ENCODE measurements at regions not wholly inside any gene's neighbourhood (a gene's known extent, or its start where the extent isn't known, plus 50 kb on each side); places are given as distances from the start of the nearest gene placed in this dataset.

DNA sequence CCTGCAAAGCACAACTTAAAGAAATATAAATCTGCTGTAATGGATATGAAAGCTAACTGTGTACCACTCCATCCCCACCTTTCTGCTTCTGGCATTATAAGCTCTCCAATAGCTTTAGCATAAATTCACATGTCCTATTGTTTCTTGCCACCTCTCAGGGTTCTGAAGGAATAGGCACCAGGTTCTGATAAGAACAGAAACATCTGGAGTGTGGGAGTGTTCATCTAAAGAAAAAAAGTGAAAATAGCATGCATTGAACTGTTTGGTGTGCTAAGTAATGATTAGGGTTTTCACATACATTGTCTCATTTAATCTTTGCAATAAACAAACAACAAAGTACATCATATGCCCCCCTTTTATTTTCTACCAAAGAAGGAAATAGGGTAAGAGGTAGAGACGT is 72.3 kb downstream of the FAM76B start:
- Histone ChIP-seq H3K4me3 (ENCODE audit: low read length in 3 of 3) (no peak overlapping the region), H3K9ac (ENCODE audit: low read depth in 1 of 3, low read length in 3 of 3) (no peak overlapping the region), H3K27me3 (ENCODE audit: control insufficient read depth in 3 of 3, insufficient read depth in 3 of 3, low read length in 3 of 3) (no peaks in the 10 kb centered on the region), H3K27ac (ENCODE audit: low read depth, low read length) (no peak overlapping the region), H3K4me1 (ENCODE audit: control insufficient read depth in 3 of 3, insufficient read depth in 3 of 3, low read length in 3 of 3) (no peaks in the 10 kb centered on the region), H3K36me3 (ENCODE audit: control insufficient read depth in 3 of 3, insufficient read depth in 3 of 3, low read length in 3 of 3) (no peaks in the 10 kb centered on the region), H3K9me3 (ENCODE audit: control insufficient read depth in 3 of 3, low read length in 3 of 3) (no peaks in the 10 kb centered on the region)

DNA sequence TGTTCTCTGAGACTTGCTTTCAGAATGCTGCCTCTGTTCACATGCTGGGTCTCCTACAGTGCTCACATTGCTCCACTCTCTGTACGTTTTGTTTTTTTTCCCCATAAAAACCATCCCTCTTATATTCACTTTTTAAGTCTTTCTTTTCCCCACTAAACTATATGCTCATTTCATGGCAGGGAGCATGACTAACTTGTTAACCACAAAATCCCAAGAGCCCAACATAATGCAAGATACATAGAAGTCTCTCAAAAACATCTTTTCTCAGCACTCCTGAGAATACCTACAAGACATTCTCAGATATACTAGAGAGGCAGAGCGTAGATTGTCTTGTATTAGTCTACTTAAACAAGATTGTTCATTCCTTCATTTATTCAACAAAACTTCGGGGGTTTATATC is 73.3 kb downstream of the FAM76B start:
- H3K9me3 ChIP-seq (ENCODE audit: control insufficient read depth in 3 of 3, low read length in 3 of 3): no peaks in the 10 kb centered on the region
- no peak overlapping the region for H3K9ac ChIP-seq (ENCODE audit: low read depth in 1 of 3, low read length in 3 of 3)
- no peaks in the 10 kb centered on the region for H3K27me3 ChIP-seq (ENCODE audit: control insufficient read depth in 3 of 3, insufficient read depth in 3 of 3, low read length in 3 of 3)
- no peak overlapping the region for H3K27ac ChIP-seq (ENCODE audit: low read depth, low read length)
- no peaks in the 10 kb centered on the region for H3K4me1 ChIP-seq (ENCODE audit: control insufficient read depth in 3 of 3, insufficient read depth in 3 of 3, low read length in 3 of 3)
- H3K4me3 ChIP-seq (ENCODE audit: low read length in 3 of 3): no peak overlapping the region
- no peaks in the 10 kb centered on the region for H3K36me3 ChIP-seq (ENCODE audit: control insufficient read depth in 3 of 3, insufficient read depth in 3 of 3, low read length in 3 of 3)

GRCh38 chr11:95715777-95716241 is 73.8 kb downstream of the FAM76B start:
- Histone ChIP-seq H3K4me1 (ENCODE audit: control insufficient read depth in 3 of 3, insufficient read depth in 3 of 3, low read length in 3 of 3) (no peaks in the 10 kb centered on the region), H3K36me3 (ENCODE audit: control insufficient read depth in 3 of 3, insufficient read depth in 3 of 3, low read length in 3 of 3) (no peaks in the 10 kb centered on the region), H3K4me3 (ENCODE audit: low read length in 3 of 3) (no peak overlapping the region), H3K9me3 (ENCODE audit: control insufficient read depth in 3 of 3, low read length in 3 of 3) (no peaks in the 10 kb centered on the region), H3K27me3 (ENCODE audit: control insufficient read depth in 3 of 3, insufficient read depth in 3 of 3, low read length in 3 of 3) (no peaks in the 10 kb centered on the region), H3K27ac (ENCODE audit: low read depth, low read length) (no peak overlapping the region), H3K9ac (ENCODE audit: low read depth in 1 of 3, low read length in 3 of 3) (no peak overlapping the region)

GRCh38 chr11:95714843-95715776 is 74.5 kb downstream of the FAM76B start:
- H3K9me3 ChIP-seq (ENCODE audit: control insufficient read depth in 3 of 3, low read length in 3 of 3): no peaks in the 10 kb centered on the region
- H3K27me3 ChIP-seq (ENCODE audit: control insufficient read depth in 3 of 3, insufficient read depth in 3 of 3, low read length in 3 of 3): no peaks in the 10 kb centered on the region
- H3K4me3 ChIP-seq (ENCODE audit: low read length in 3 of 3): no peak overlapping the region
- H3K9ac ChIP-seq (ENCODE audit: low read depth in 1 of 3, low read length in 3 of 3): no peak overlapping the region
- no peak overlapping the region for H3K27ac ChIP-seq (ENCODE audit: low read depth, low read length)
- H3K36me3 ChIP-seq (ENCODE audit: control insufficient read depth in 3 of 3, insufficient read depth in 3 of 3, low read length in 3 of 3): no peaks in the 10 kb centered on the region
- no peaks in the 10 kb centered on the region for H3K4me1 ChIP-seq (ENCODE audit: control insufficient read depth in 3 of 3, insufficient read depth in 3 of 3, low read length in 3 of 3)

DNA sequence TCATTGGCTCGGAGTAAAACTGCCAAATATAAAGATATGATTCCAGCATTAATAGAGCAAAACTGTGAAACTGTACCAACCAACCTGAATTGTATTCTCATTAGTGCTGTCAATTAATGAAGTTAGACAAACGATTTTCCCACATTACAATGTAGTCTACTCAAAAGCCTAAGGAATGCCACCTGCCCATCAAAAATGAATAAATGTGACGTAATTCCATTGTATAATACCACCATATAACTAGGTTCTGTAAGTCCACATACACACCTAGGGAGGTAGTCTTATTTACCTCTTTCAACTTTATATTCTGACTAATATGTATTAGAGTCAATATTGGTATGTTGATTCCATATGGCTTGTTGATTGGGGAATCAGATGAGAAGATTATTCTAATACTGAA is 76.2 kb downstream of the FAM76B start:
- H3K4me3 ChIP-seq (ENCODE audit: low read length in 3 of 3): no peak overlapping the region
- H3K9me3 ChIP-seq (ENCODE audit: control insufficient read depth in 3 of 3, low read length in 3 of 3): no peaks in the 10 kb centered on the region
- no peaks in the 10 kb centered on the region for H3K36me3 ChIP-seq (ENCODE audit: control insufficient read depth in 3 of 3, insufficient read depth in 3 of 3, low read length in 3 of 3)
- H3K27me3 ChIP-seq (ENCODE audit: control insufficient read depth in 3 of 3, insufficient read depth in 3 of 3, low read length in 3 of 3): no peaks in the 10 kb centered on the region
- H3K4me1 ChIP-seq (ENCODE audit: control insufficient read depth in 3 of 3, insufficient read depth in 3 of 3, low read length in 3 of 3): no peaks in the 10 kb centered on the region
- no peak overlapping the region for H3K9ac ChIP-seq (ENCODE audit: low read depth in 1 of 3, low read length in 3 of 3)
- H3K27ac ChIP-seq (ENCODE audit: low read depth, low read length): no peak overlapping the region

DNA sequence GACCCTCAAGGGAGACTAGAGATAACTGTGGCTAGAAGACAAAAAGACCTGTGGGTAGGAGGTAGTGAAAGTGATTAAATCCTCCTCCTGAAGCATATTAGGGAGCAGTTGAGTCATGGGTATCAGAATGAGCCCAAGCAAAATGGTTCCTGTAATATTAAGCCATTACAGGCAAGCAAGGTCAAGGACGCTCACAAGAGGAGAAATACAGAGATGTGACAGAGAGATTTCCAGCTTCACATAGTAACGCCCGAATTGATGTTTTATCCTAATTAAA is 77.7 kb downstream of the FAM76B start:
- no peak overlapping the region for H3K9ac ChIP-seq (ENCODE audit: low read depth in 1 of 3, low read length in 3 of 3)
- H3K4me1 ChIP-seq (ENCODE audit: control insufficient read depth in 3 of 3, insufficient read depth in 3 of 3, low read length in 3 of 3): no peaks in the 10 kb centered on the region
- H3K36me3 ChIP-seq (ENCODE audit: control insufficient read depth in 3 of 3, insufficient read depth in 3 of 3, low read length in 3 of 3): no peaks in the 10 kb centered on the region
- no peaks in the 10 kb centered on the region for H3K9me3 ChIP-seq (ENCODE audit: control insufficient read depth in 3 of 3, low read length in 3 of 3)
- H3K27me3 ChIP-seq (ENCODE audit: control insufficient read depth in 3 of 3, insufficient read depth in 3 of 3, low read length in 3 of 3): no peaks in the 10 kb centered on the region
- no peak overlapping the region for H3K27ac ChIP-seq (ENCODE audit: low read depth, low read length)
- H3K4me3 ChIP-seq (ENCODE audit: low read length in 3 of 3): no peak overlapping the region

DNA sequence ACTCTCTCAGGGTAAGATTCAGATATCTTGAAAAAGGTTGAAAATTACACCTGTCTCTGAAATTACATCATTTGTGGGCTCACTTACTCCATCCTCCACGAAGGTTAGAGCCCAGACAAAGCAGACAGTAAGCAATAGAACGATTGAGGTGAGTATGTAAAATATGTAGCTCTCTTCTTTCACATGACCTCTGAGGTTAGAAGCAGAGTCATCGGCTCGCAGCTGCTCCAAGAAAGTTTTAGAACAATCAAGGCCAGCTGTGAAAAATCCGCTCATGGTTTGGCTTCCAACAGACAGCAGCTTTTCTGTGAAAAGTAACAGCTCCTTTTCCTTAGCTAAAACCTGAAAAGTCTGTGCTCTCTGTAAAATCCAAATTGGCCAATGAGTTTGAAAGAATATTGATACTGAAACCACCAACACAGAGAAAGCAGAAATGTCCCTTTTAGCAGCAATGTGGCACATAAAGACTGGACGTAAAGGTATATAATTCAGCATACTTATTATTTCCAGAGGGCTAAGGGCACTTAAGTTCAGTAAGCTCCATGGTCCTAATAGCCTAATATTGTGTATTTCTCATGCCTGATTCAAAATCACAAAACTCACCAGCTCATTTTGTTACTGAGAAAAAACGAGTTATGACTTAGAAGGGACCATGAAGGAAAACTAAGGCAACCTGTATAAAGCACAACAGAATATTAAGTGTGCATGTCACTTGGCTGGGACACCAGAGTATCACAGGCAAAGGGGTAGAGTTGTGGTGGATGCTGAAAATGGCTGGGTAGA is 78.2 kb downstream of the FAM76B start:
- H3K9ac ChIP-seq (ENCODE audit: low read depth in 1 of 3, low read length in 3 of 3): no peak overlapping the region
- no peaks in the 10 kb centered on the region for H3K27me3 ChIP-seq (ENCODE audit: control insufficient read depth in 3 of 3, insufficient read depth in 3 of 3, low read length in 3 of 3)
- H3K4me3 ChIP-seq (ENCODE audit: low read length in 3 of 3): no peak overlapping the region
- H3K4me1 ChIP-seq (ENCODE audit: control insufficient read depth in 3 of 3, insufficient read depth in 3 of 3, low read length in 3 of 3): no peaks in the 10 kb centered on the region
- no peaks in the 10 kb centered on the region for H3K9me3 ChIP-seq (ENCODE audit: control insufficient read depth in 3 of 3, low read length in 3 of 3)
- H3K36me3 ChIP-seq (ENCODE audit: control insufficient read depth in 3 of 3, insufficient read depth in 3 of 3, low read length in 3 of 3): no peaks in the 10 kb centered on the region
- no peak overlapping the region for H3K27ac ChIP-seq (ENCODE audit: low read depth, low read length)

DNA sequence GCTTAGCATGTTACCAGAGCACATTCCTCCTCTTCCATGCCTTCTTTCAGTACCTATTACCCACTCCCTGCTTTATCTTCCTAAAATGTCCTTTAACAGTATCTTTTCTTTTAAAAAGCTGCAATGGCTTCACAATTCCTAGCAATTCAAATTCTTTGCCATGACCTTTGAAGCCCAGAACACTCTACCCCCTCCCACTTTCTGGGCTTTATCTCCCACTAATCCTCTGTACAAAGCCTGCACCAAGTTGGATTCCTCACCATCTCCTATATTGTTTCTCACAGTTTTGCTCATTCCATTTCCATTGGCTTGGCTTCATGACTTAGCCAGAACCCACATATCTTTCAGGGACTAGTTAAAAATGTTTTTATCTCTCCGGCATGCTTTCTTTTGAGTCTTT is 80.9 kb downstream of the FAM76B start:
- H3K9me3 ChIP-seq (ENCODE audit: control insufficient read depth in 3 of 3, low read length in 3 of 3): no peaks in the 10 kb centered on the region
- no peak overlapping the region for H3K4me3 ChIP-seq (ENCODE audit: low read length in 3 of 3)
- no peak overlapping the region for H3K9ac ChIP-seq (ENCODE audit: low read depth in 1 of 3, low read length in 3 of 3)
- no peaks in the 10 kb centered on the region for H3K36me3 ChIP-seq (ENCODE audit: control insufficient read depth in 3 of 3, insufficient read depth in 3 of 3, low read length in 3 of 3)
- H3K4me1 ChIP-seq (ENCODE audit: control insufficient read depth in 3 of 3, insufficient read depth in 3 of 3, low read length in 3 of 3): peaks cover 2 to 7% (median 6%) of the 10 kb centered on the region in 3 donors
- H3K27me3 ChIP-seq (ENCODE audit: control insufficient read depth in 3 of 3, insufficient read depth in 3 of 3, low read length in 3 of 3): no peaks in the 10 kb centered on the region
- H3K27ac ChIP-seq (ENCODE audit: low read depth, low read length): no peak overlapping the region

- Histone ChIP-seq H3K27ac (ENCODE audit: low read depth, low read length) (no peak overlapping the region), H3K4me1 (ENCODE audit: control insufficient read depth in 3 of 3, insufficient read depth in 3 of 3, low read length in 3 of 3) (peaks cover 2 to 7% (median 6%) of the 10 kb centered on the region in 3 donors), H3K9me3 (ENCODE audit: control insufficient read depth in 3 of 3, low read length in 3 of 3) (no peaks in the 10 kb centered on the region), H3K36me3 (ENCODE audit: control insufficient read depth in 3 of 3, insufficient read depth in 3 of 3, low read length in 3 of 3) (no peaks in the 10 kb centered on the region), H3K4me3 (ENCODE audit: low read length in 3 of 3) (no peak overlapping the region), H3K9ac (ENCODE audit: low read depth in 1 of 3, low read length in 3 of 3) (no peak overlapping the region), H3K27me3 (ENCODE audit: control insufficient read depth in 3 of 3, insufficient read depth in 3 of 3, low read length in 3 of 3) (no peaks in the 10 kb centered on the region)
Observed at GRCh38 chr11:95706974-95707387, 82.6 kb downstream of the FAM76B start.

- Histone ChIP-seq H3K4me3 (ENCODE audit: low read length in 3 of 3) (no peak overlapping the region), H3K4me1 (ENCODE audit: control insufficient read depth in 3 of 3, insufficient read depth in 3 of 3, low read length in 3 of 3) (peaks cover 2 to 10% (median 7%) of the 10 kb centered on the region in 3 donors), H3K36me3 (ENCODE audit: control insufficient read depth in 3 of 3, insufficient read depth in 3 of 3, low read length in 3 of 3) (no peaks in the 10 kb centered on the region), H3K9ac (ENCODE audit: low read depth in 1 of 3, low read length in 3 of 3) (peak overlapping the region; percentile 12 to 51 (median 27)), H3K27ac (ENCODE audit: low read depth, low read length) (peak overlapping the region; percentile 15), H3K27me3 (ENCODE audit: control insufficient read depth in 3 of 3, insufficient read depth in 3 of 3, low read length in 3 of 3) (no peaks in the 10 kb centered on the region), H3K9me3 (ENCODE audit: control insufficient read depth in 3 of 3, low read length in 3 of 3) (no peaks in the 10 kb centered on the region)
Observed at GRCh38 chr11:95705485-95706124, 84.0 kb downstream of the FAM76B start.
